Endothelial cell of hepatic sinusoid (primary cell): ENCODE measurements at regions not wholly inside any gene's neighbourhood (a gene's known extent, or its start where the extent isn't known, plus 50 kb on each side); places are given as distances from the start of the nearest gene placed in this dataset.

ENCODE experiments used
- in situ Hi-C: cut with HindIII; loops from 2 replicates; pipeline ENCODE4 v1.10.0; 2017; ENCODE audit warnings: low sequenced_read_pairs

- in situ Hi-C loops, result no loop called here
Observed at GRCh38 chr1:59136541-59137275, 160.2 kb upstream of the FGGY start.

- in situ Hi-C loops, result no loop called here
Observed at GRCh38 chr1:59137276-59137615, 159.6 kb upstream of the FGGY start.

- in situ Hi-C loops, result no loop called here
Observed at GRCh38 chr1:59137968-59138367, 158.9 kb upstream of the FGGY start.

- in situ Hi-C loops, result no loop called here
Observed at GRCh38 chr1:59138402-59138801, 158.5 kb upstream of the FGGY start.

GRCh38 chr1:59139396-59139795, 157.5 kb upstream of the FGGY start:
- in situ Hi-C loops, result no loop called here

GRCh38 chr1:59141267-59141863, 155.5 kb upstream of the FGGY start:
- in situ Hi-C loops, result no loop called here

- in situ Hi-C loops, result no loop called here
Observed at GRCh38 chr1:59142311-59143132, 154.4 kb upstream of the FGGY start.

GRCh38 chr1:59143133-59143487, 153.8 kb upstream of the FGGY start:
- in situ Hi-C loops, result no loop called here

- in situ Hi-C loops, result no loop called here
Observed at GRCh38 chr1:59143811-59144210, 153.1 kb upstream of the FGGY start.

- in situ Hi-C loops, result no loop called here
Observed at GRCh38 chr1:59144959-59145358, 151.9 kb upstream of the FGGY start.

GRCh38 chr1:59146056-59146455, 150.8 kb upstream of the FGGY start:
- in situ Hi-C loops, result no loop called here

GRCh38 chr1:59146651-59147358, 150.1 kb upstream of the FGGY start:
- in situ Hi-C loops, result no loop called here

GRCh38 chr1:59149435-59149834, 147.5 kb upstream of the FGGY start:
- in situ Hi-C loops, result no loop called here

- in situ Hi-C loops, result no loop called here
Observed at GRCh38 chr1:59150577-59151386, 146.1 kb upstream of the FGGY start.

- in situ Hi-C loops, result no loop called here
Observed at GRCh38 chr1:59151387-59151761, 145.5 kb upstream of the FGGY start.

- in situ Hi-C loops, result no loop called here
Observed at GRCh38 chr1:59151860-59152259, 145.0 kb upstream of the FGGY start.

GRCh38 chr1:59152511-59152910, 144.4 kb upstream of the FGGY start:
- in situ Hi-C loops, result no loop called here

GRCh38 chr1:59154401-59154800, 142.5 kb upstream of the FGGY start:
- in situ Hi-C loops, result no loop called here

GRCh38 chr1:59155351-59155750, 141.5 kb upstream of the FGGY start:
- in situ Hi-C loops, result no loop called here

GRCh38 chr1:59156051-59156450, 140.8 kb upstream of the FGGY start:
- in situ Hi-C loops, result no loop called here
